ENCODE measurements at regions not wholly inside any gene's neighbourhood (a gene's known extent, or its start where the extent isn't known, plus 50 kb on each side); places are given as distances from the start of the nearest gene placed in this dataset.

DNA sequence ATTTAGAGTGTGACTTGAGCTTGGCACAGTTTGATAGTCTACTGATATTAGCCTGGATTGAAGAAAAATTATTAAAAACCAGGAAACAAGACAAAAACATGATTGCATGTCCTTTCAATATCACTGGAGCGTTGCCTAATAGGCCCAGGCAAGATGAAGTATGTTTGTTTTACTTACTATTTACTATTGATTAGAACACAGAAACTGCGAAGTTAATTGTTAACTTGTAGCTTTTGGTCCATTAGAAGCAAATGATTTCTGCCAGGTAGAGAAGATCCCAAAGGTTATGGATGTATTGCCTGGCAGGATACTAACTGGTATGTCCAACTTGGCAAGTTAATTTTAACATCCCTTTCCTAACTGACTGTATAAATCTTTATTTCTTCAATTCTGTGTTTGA, 268.9 kb downstream of the ETNK1 start:
- H3K4me1 ChIP-seq (ENCODE audit: low read length): no peaks in the 10 kb centered on the region
- H3K9me3 ChIP-seq (ENCODE audit: insufficient read depth, low read length): 0 out of 2 replicates have a peak, but pooled peaks cover 3% of the 10 kb centered on the region
- no peak overlapping the region for H3K4me2 ChIP-seq (ENCODE audit: low read length)
- H3K9ac ChIP-seq (ENCODE audit: low read length): no peak overlapping the region
- H3K27ac ChIP-seq (ENCODE audit: low read length): no peak overlapping the region
- TF ChIP-seq, protein P1, sequence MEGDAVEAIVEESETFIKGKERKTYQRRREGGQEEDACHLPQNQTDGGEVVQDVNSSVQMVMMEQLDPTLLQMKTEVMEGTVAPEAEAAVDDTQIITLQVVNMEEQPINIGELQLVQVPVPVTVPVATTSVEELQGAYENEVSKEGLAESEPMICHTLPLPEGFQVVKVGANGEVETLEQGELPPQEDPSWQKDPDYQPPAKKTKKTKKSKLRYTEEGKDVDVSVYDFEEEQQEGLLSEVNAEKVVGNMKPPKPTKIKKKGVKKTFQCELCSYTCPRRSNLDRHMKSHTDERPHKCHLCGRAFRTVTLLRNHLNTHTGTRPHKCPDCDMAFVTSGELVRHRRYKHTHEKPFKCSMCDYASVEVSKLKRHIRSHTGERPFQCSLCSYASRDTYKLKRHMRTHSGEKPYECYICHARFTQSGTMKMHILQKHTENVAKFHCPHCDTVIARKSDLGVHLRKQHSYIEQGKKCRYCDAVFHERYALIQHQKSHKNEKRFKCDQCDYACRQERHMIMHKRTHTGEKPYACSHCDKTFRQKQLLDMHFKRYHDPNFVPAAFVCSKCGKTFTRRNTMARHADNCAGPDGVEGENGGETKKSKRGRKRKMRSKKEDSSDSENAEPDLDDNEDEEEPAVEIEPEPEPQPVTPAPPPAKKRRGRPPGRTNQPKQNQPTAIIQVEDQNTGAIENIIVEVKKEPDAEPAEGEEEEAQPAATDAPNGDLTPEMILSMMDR (IDR thresholded peaks at IDR 0.05; ENCODE audit: low read depth, low read length): no peak
- no peak for TF ChIP-seq EZH2phosphoT487 (IDR thresholded peaks at IDR 0.05; ENCODE audit: low read depth)
- no peak overlapping the region for H3K4me3 ChIP-seq (ENCODE audit: low read length)
- H3K36me3 ChIP-seq (replicated peaks; ENCODE audit: low read depth, low read length): no peaks in the 10 kb centered on the region
- H4K20me1 ChIP-seq (ENCODE audit: insufficient read depth, low read length): no peaks in the 10 kb centered on the region
- H3K27me3 ChIP-seq (ENCODE audit: low read depth, low read length): no peaks in the 10 kb centered on the region
- H2AFZ ChIP-seq (ENCODE audit: low read depth, low read length): no peak overlapping the region
- no peaks in the 10 kb centered on the region for H3K79me2 ChIP-seq (ENCODE audit: low read length)

DNA sequence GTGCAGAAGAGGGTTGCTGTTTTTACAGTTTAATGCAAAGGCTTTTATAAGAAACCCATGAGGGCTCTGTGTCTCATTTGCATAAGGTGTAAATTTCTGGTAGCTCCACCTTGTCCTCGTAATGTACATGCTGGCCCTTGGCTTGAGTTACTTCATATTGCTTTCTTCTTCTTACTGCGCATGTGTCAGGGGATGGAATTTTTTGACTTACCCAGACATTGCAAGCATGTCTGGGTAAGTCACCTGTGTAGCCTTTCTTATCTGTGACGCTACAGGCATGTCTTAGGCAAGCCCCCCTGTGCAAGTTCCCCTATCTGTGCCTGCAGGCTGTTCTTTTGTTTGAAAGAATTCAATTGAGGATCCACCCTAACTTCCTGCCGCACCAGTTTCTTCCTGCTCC, 274.2 kb downstream of the ETNK1 start:
- Histone ChIP-seq H2AFZ (ENCODE audit: low read depth, low read length) (no peak overlapping the region), H4K20me1 (ENCODE audit: insufficient read depth, low read length) (no peaks in the 10 kb centered on the region), H3K9ac (ENCODE audit: low read length) (no peak overlapping the region), H3K4me3 (ENCODE audit: low read length) (no peak overlapping the region), H3K4me1 (ENCODE audit: low read length) (no peaks in the 10 kb centered on the region), H3K27me3 (ENCODE audit: low read depth, low read length) (no peaks in the 10 kb centered on the region), H3K4me2 (ENCODE audit: low read length) (no peak overlapping the region), H3K27ac (ENCODE audit: low read length) (no peak overlapping the region), H3K36me3 (replicated peaks; ENCODE audit: low read depth, low read length) (no peaks in the 10 kb centered on the region), H3K9me3 (ENCODE audit: insufficient read depth, low read length) (no peaks in the 10 kb centered on the region), H3K79me2 (ENCODE audit: low read length) (no peaks in the 10 kb centered on the region)
- TF ChIP-seq EZH2phosphoT487 (IDR thresholded peaks at IDR 0.05; ENCODE audit: low read depth): no peak
- TF ChIP-seq, protein P1 (IDR thresholded peaks at IDR 0.05; ENCODE audit: low read depth, low read length): no peak

DNA sequence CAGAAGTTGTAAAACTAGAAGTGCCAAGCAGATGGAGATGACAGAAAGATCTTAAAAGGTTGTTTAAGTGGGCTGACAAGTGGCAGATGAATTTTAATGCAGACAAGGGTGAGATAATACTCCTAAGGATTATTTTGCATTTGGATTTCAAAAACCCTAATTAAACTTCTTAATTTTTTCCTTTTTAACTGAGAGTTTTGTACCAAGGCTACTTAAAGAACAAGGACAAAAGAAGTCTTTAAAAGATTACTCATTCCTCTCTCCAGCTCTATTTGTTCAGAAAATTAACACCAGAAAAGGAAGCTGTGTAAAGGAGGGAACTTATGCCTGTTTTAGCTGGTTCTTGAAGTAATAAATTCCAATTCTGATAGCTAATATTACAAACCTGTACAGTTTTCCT, 275.4 kb downstream of the ETNK1 start:
- TF ChIP-seq, protein P1 (IDR thresholded peaks at IDR 0.05; ENCODE audit: low read depth, low read length): no peak
- TF ChIP-seq EZH2phosphoT487 (IDR thresholded peaks at IDR 0.05; ENCODE audit: low read depth): no peak
- Histone ChIP-seq H3K9ac (ENCODE audit: low read length) (no peak overlapping the region), H3K27ac (ENCODE audit: low read length) (no peak overlapping the region)

DNA sequence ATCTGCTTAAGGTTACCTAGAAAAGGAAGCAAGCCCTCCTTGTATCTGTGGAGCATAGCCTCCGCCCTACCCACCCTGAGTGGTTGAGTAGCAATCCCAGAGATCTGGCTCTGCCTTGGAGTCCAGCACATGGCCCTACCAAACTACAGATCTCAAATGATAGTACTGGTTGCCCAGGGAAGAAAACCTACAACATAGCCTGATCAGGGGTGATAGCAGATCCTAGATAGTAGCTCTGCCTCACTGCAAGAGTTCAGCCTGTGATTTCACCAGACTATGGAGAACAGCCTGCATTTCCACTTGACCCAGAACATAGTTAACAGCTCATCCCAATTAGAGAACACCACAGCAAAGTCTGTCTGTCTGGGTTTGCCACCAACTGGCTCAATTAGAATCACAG, 279.5 kb downstream of the ETNK1 start:
- H2AFZ ChIP-seq (ENCODE audit: low read depth, low read length): no peak overlapping the region
- no peak overlapping the region for H3K9ac ChIP-seq (ENCODE audit: low read length)
- no peaks in the 10 kb centered on the region for H3K4me1 ChIP-seq (ENCODE audit: low read length)
- H3K4me3 ChIP-seq (ENCODE audit: low read length): no peak overlapping the region
- no peaks in the 10 kb centered on the region for H3K27me3 ChIP-seq (ENCODE audit: low read depth, low read length)
- TF ChIP-seq, protein P1 (IDR thresholded peaks at IDR 0.05; ENCODE audit: low read depth, low read length): no peak
- no peak for TF ChIP-seq EZH2phosphoT487 (IDR thresholded peaks at IDR 0.05; ENCODE audit: low read depth)
- H3K9me3 ChIP-seq (ENCODE audit: insufficient read depth, low read length): no peaks in the 10 kb centered on the region
- H3K4me2 ChIP-seq (ENCODE audit: low read length): no peak overlapping the region
- no peaks in the 10 kb centered on the region for H3K79me2 ChIP-seq (ENCODE audit: low read length)
- H4K20me1 ChIP-seq (ENCODE audit: insufficient read depth, low read length): no peaks in the 10 kb centered on the region
- H3K27ac ChIP-seq (ENCODE audit: low read length): no peak overlapping the region
- no peaks in the 10 kb centered on the region for H3K36me3 ChIP-seq (replicated peaks; ENCODE audit: low read depth, low read length)

More for the DNA sequence above, 275.4 kb downstream of the ETNK1 start:
- H3K36me3 ChIP-seq (replicated peaks; ENCODE audit: low read depth, low read length): no peaks in the 10 kb centered on the region
- H2AFZ ChIP-seq (ENCODE audit: low read depth, low read length): no peak overlapping the region
- H4K20me1 ChIP-seq (ENCODE audit: insufficient read depth, low read length): no peaks in the 10 kb centered on the region
- no peaks in the 10 kb centered on the region for H3K4me1 ChIP-seq (ENCODE audit: low read length)
- no peak overlapping the region for H3K4me3 ChIP-seq (ENCODE audit: low read length)
- H3K79me2 ChIP-seq (ENCODE audit: low read length): no peaks in the 10 kb centered on the region
- H3K9me3 ChIP-seq (ENCODE audit: insufficient read depth, low read length): no peaks in the 10 kb centered on the region
- H3K4me2 ChIP-seq (ENCODE audit: low read length): no peak overlapping the region
- no peaks in the 10 kb centered on the region for H3K27me3 ChIP-seq (ENCODE audit: low read depth, low read length)
